ENCODE measurements at regions not wholly inside any gene's neighbourhood (a gene's known extent, or its start where the extent isn't known, plus 50 kb on each side); places are given as distances from the start of the nearest gene placed in this dataset.

- Histone ChIP-seq H3K27me3 (no peaks in the 10 kb centered on the region), H3K36me3 (no peaks in the 10 kb centered on the region), H3K4me3 (no peak overlapping the region), H3K4me1 (no peaks in the 10 kb centered on the region), H3K27ac (replicated peaks in 1 of 4) (no peak overlapping the region), H3K9me3 (no peaks in the 10 kb centered on the region)
- no peak for TF ChIP-seq POLR2AphosphoS5 (IDR thresholded peaks at IDR 0.05)
- no peak for TF ChIP-seq EP300 (IDR thresholded peaks at IDR 0.05)
- no peak for TF ChIP-seq POLR2A (IDR thresholded peaks at IDR 0.05; ENCODE audit: low read depth)
- TF ChIP-seq, protein P1, sequence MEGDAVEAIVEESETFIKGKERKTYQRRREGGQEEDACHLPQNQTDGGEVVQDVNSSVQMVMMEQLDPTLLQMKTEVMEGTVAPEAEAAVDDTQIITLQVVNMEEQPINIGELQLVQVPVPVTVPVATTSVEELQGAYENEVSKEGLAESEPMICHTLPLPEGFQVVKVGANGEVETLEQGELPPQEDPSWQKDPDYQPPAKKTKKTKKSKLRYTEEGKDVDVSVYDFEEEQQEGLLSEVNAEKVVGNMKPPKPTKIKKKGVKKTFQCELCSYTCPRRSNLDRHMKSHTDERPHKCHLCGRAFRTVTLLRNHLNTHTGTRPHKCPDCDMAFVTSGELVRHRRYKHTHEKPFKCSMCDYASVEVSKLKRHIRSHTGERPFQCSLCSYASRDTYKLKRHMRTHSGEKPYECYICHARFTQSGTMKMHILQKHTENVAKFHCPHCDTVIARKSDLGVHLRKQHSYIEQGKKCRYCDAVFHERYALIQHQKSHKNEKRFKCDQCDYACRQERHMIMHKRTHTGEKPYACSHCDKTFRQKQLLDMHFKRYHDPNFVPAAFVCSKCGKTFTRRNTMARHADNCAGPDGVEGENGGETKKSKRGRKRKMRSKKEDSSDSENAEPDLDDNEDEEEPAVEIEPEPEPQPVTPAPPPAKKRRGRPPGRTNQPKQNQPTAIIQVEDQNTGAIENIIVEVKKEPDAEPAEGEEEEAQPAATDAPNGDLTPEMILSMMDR (IDR thresholded peaks at IDR 0.05) = no peak
- WGBS = 72% methylated on average over 3 of the region's 3 CpGs
- intact Hi-C loops (cut with DNase I) = no loop called here
- no peak for DNase-seq (ENCODE audit: extremely low spot score)
Observed at GRCh38 chr4:160947653-160948052, 1216.1 kb downstream of the FSTL5 start.

- Histone ChIP-seq H3K36me3 (no peaks in the 10 kb centered on the region), H3K27ac (replicated peaks in 1 of 4) (no peak overlapping the region), H3K4me1 (no peaks in the 10 kb centered on the region), H3K4me3 (no peak overlapping the region), H3K27me3 (no peaks in the 10 kb centered on the region), H3K9me3 (no peaks in the 10 kb centered on the region)
- intact Hi-C loops (cut with DNase I) = no loop called here
- DNase-seq (ENCODE audit: extremely low spot score) = no peak
- TF ChIP-seq EP300 (IDR thresholded peaks at IDR 0.05) = no peak
- TF ChIP-seq POLR2AphosphoS5 (IDR thresholded peaks at IDR 0.05) = no peak
- TF ChIP-seq POLR2A (IDR thresholded peaks at IDR 0.05; ENCODE audit: low read depth) = no peak
- TF ChIP-seq, protein P1 (IDR thresholded peaks at IDR 0.05) = no peak
Observed at GRCh38 chr4:160956875-160957274, 1206.9 kb downstream of the FSTL5 start.

DNA sequence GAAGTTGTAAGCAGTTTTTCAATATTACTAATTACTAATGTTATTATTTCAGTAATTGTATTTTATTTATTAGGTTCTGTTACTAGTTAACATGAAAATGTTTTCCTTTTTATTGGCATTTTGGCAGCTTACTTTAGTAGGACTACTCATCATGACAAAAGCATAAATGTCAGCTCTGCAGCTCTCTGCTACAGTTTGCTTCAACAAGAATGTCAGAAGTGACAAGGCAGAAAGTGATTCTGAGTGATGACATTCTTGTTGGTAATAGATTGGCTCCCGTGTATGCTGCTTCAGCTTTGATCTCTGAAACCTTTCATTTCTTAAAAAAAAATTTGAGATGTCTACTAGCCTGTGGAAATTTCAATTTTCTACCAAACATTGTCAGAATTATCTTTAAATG, 1193.9 kb downstream of the FSTL5 start:
- H3K4me1 ChIP-seq = no peaks in the 10 kb centered on the region
- 24% methylated on average over 1 of the region's 1 CpG for WGBS
- no peak overlapping the region for H3K27ac ChIP-seq (replicated peaks in 1 of 4)
- TF ChIP-seq POLR2AphosphoS5 (IDR thresholded peaks at IDR 0.05) (no peak), EP300 (IDR thresholded peaks at IDR 0.05) (no peak), POLR2A (IDR thresholded peaks at IDR 0.05; ENCODE audit: low read depth) (no peak)
- TF ChIP-seq, protein P1 (IDR thresholded peaks at IDR 0.05) = no peak
- DNase-seq (ENCODE audit: extremely low spot score) = no peak
- intact Hi-C loops (cut with DNase I) = no loop called here
- no peak overlapping the region for H3K4me3 ChIP-seq
- H3K36me3 ChIP-seq = no peaks in the 10 kb centered on the region
- H3K27me3 ChIP-seq = no peaks in the 10 kb centered on the region
- no peaks in the 10 kb centered on the region for H3K9me3 ChIP-seq

GRCh38 chr4:160980091-160980490, 1183.7 kb downstream of the FSTL5 start:
- intact Hi-C loops (cut with DNase I) = no loop called here
- Histone ChIP-seq H3K4me3 (no peak overlapping the region), H3K27ac (replicated peaks in 1 of 4) (no peak overlapping the region), H3K4me1 (no peaks in the 10 kb centered on the region), H3K9me3 (no peaks in the 10 kb centered on the region), H3K36me3 (no peaks in the 10 kb centered on the region), H3K27me3 (no peaks in the 10 kb centered on the region)
- no peak for DNase-seq (ENCODE audit: extremely low spot score)
- WGBS = 89% methylated on average over 3 of the region's 3 CpGs
- TF ChIP-seq POLR2A (IDR thresholded peaks at IDR 0.05; ENCODE audit: low read depth) = no peak
- TF ChIP-seq EP300 (IDR thresholded peaks at IDR 0.05) = no peak
- no peak for TF ChIP-seq POLR2AphosphoS5 (IDR thresholded peaks at IDR 0.05)
- TF ChIP-seq, protein P1 (IDR thresholded peaks at IDR 0.05) = no peak

DNA sequence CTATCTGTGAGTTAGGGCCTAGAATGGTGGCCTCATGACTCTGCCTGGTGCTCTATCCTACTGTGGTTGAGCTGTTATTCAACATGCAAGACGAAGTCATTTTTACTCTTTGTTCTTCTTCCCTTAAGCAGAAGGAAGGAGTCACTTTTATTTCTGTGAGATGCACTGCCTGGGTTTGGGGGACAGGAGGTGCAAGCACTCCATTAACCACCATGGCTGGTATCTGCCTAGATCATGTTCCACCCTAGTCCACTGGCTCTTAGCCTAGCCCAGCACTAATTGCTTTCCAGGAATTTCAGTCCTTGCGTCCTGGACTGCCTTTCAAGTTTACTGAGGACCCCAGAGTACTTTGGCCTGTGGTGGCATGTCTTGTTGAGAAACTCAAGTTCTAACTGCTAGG, 1182.7 kb downstream of the FSTL5 start:
- H3K4me1 ChIP-seq = no peaks in the 10 kb centered on the region
- H3K36me3 ChIP-seq = no peaks in the 10 kb centered on the region
- no peaks in the 10 kb centered on the region for H3K27me3 ChIP-seq
- H3K4me3 ChIP-seq = no peak overlapping the region
- WGBS = 79% methylated on average over 2 of the region's 2 CpGs
- no peaks in the 10 kb centered on the region for H3K9me3 ChIP-seq
- H3K27ac ChIP-seq (replicated peaks in 1 of 4) = no peak overlapping the region
- TF ChIP-seq POLR2A (IDR thresholded peaks at IDR 0.05; ENCODE audit: low read depth) = no peak
- TF ChIP-seq EP300 (IDR thresholded peaks at IDR 0.05) = no peak
- TF ChIP-seq, protein P1 (IDR thresholded peaks at IDR 0.05) = no peak
- TF ChIP-seq POLR2AphosphoS5 (IDR thresholded peaks at IDR 0.05) = no peak
- intact Hi-C loops (cut with DNase I) = no loop called here
- no peak for DNase-seq (ENCODE audit: extremely low spot score)

All from esophagus muscularis mucosa (tissue), 4 donors.